HEK293 (cell line): ENCODE measurements at regions not wholly inside any gene's neighbourhood (a gene's known extent, or its start where the extent isn't known, plus 50 kb on each side); places are given as distances from the start of the nearest gene placed in this dataset.

Experiments used
- ATF2 ChIP-seq: fragments of 450-650 bp; formaldehyde crosslinking; IDR thresholded peaks from 2 replicates; pipeline ENCODE4 v1.5.1; 2016; ENCODE audit warnings: missing biosample characterization, missing genetic modification characterization, low read depth
- GLIS2 ChIP-seq: fragments of 450-650 bp; formaldehyde crosslinking; IDR thresholded peaks from 2 replicates; pipeline ENCODE4 v1.5.1; 2016; ENCODE audit warnings: missing biosample characterization, missing genetic modification characterization
- PATZ1 ChIP-seq: fragments of 450-650 bp; formaldehyde crosslinking; IDR thresholded peaks from 2 replicates; pipeline ENCODE4 v1.5.1; 2016; ENCODE audit warnings: missing biosample characterization, missing genetic modification characterization
- SCRT1 ChIP-seq: fragments of 450-650 bp; formaldehyde crosslinking; IDR thresholded peaks from 2 replicates; pipeline ENCODE4 v1.5.1; 2016; ENCODE audit warnings: missing biosample characterization, missing genetic modification characterization, borderline replicate concordance
- YY2 ChIP-seq: fragments of 450-650 bp; formaldehyde crosslinking; IDR thresholded peaks from 2 replicates; pipeline ENCODE4 v1.5.1; 2016; ENCODE audit warnings: missing biosample characterization, missing genetic modification characterization
- ZNF350 ChIP-seq: fragments of 450-650 bp; formaldehyde crosslinking; IDR thresholded peaks from 2 replicates; pipeline ENCODE4 v1.5.0; 2017; ENCODE audit warnings: missing biosample characterization, mild to moderate bottlenecking, missing genetic modification characterization
- ZNF791 ChIP-seq: fragments of 450-650 bp; formaldehyde crosslinking; IDR thresholded peaks from 2 replicates; pipeline ENCODE4 v1.5.1; 2016; ENCODE audit warnings: missing biosample characterization, missing genetic modification characterization

GRCh38 chr3:56870436-56870835 is 68.7 kb upstream of the ARHGEF3 start:
- TF ChIP-seq ATF2 (tag by site-specific recombination) (no peak), YY2 (tag by site-specific recombination) (no peak), ZNF350 (tag by site-specific recombination) (no peak), PATZ1 (no peak), SCRT1 (tag by site-specific recombination) (no peak), ZNF791 (tag by site-specific recombination) (no peak), GLIS2 (tag by site-specific recombination) (no peak)
